SKM-1 (cell line): ENCODE measurements at regions not wholly inside any gene's neighbourhood (a gene's known extent, or its start where the extent isn't known, plus 50 kb on each side); places are given as distances from the start of the nearest gene placed in this dataset.
"Not testable (repeated sequence)": the region's sequence is repeated elsewhere in the genome, so short reads cannot be mapped to it uniquely, and the experiment has no call there.

Experiments used
- DNase-seq: peaks from one replicate; lab custom pipeline; 2025; ENCODE audit not compliant: unreplicated experiment; lab: John Stamatoyannopoulos, UW

GRCh38 chr9:22649384-22649783 lies 202.8 kb downstream of the DMRTA1 start:
- DNase-seq: no peak

DNA sequence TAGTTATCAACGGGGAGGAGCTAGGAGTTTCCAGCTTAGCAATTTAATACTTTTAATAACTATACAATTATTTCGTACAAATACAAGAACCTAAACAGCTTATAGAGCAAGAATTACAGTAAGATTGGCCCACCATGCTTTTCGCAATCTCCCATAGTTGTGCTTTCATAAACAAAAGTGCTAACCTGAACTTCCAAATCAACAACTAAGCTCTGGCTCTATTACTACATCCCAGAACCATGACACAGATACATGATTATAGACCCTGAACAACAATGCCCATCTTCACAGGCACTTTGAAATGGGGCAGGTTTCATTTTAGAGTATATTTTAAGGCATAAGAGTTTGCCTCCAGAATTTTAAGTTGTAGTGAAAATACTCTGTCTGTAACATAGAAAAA lies 203.5 kb downstream of the DMRTA1 start:
- DNase-seq: no peak

GRCh38 chr9:22650946-22651345 lies 204.3 kb downstream of the DMRTA1 start:
- DNase-seq: no peak

DNA sequence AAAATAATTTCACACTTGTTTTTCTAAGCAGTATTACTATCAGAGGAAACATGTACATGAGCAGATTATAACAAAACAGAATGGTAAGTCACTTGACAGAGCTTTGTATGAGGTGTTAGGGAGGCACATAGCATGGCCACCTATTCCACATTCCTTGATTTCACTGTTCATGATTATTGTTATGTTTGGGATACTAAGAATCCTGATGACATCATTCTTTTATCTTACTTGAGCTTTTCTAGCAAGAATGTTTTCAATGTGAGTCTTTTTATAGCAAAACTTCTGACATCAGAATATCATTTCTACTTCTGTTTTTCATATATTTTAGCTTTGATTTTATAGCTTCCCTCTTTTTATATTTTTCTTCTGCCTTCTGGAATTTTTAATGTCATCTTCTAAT lies 208.2 kb downstream of the DMRTA1 start:
- no peak for DNase-seq

DNA sequence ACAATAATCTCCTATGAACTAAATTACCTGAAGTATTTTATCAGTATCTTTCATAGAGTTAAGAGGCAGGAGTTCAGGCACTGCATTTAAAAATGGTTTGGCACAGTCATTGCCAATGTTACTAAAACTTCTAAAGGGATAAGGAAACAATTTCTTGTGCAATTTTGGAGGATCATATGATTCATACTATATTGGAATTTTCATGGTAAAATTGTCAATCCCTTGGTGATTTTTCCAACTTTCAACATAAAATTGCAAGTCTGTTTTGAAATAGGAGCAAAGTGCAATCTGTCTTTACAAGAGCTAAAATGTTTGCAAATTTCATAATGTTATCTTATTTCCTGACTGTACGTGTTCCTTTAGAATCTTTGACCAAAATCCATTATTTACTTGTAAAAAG lies 211.1 kb downstream of the DMRTA1 start:
- no peak for DNase-seq

DNA sequence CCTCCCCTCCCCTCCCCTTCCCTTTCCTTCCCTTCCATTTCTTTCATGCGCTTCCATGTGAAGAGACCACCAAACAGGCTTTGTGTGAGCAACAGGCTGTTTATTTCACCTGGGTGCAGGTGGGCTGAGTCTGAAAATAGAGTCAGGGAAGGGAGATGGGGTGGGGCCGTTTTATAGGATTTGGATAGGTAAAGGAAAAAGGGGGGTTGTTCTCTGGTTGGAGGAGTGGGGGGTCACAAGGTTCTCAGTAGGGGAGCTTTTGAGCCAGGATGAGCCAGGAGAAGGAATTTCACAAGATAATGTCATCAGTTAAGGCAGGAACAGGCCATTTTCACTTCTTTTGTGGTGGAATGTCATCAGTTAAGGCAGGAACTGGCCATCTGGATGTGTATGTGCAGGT lies 211.9 kb downstream of the DMRTA1 start:
- not testable (repeated sequence) for DNase-seq

DNA sequence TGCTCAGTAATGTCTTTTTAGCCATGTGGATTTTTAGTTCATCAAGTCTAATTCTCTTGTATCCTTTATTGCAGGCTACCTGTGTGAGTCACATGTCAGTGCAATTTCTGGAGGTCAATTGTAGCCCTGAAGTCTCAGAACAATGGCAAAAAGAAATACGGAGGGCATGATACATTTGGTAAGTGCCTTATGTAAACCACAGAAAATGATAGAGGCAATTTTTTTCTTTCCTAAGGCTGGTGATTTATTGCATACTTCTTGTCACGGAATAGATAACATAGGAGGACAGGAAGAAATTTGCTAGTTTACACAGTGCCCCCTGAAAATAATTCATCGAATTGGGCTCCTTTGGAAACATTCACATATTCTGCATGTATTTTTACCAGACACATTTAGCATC lies 235.9 kb downstream of the DMRTA1 start:
- no peak for DNase-seq

DNA sequence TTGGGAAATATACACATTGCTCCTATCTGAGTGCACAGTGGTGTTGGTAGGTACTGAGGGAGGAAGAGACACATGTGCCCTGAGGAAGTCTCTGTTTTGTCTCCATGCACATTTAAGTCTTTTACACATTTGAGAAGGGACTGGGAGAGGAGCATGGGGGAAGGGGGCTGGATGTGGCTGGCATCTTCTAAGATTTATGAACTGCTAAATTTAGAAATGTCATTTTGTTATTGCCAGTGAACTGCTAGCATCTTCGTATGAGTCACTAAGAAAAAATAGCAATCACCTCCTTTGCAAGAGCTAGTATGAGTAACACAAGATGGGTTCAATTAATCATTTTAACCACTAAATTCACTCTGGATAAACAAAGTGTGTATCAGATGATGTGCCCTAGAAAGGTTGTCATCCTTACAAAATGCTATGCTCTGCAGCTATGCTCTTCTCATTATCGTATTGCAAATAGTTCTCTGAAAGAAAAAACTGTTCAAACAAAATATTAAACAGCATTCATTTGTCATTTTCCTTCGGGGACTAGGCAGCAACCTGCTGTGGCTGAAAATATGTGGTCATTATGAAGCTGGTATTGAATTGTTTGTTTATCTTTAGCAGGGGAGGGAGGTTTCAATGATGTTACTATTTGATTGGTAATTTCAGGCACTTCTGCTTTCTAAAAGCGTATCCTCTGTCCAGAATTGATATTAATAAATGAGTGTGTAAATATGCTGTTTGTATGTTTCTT lies 236.5 kb downstream of the DMRTA1 start:
- no peak for DNase-seq

DNA sequence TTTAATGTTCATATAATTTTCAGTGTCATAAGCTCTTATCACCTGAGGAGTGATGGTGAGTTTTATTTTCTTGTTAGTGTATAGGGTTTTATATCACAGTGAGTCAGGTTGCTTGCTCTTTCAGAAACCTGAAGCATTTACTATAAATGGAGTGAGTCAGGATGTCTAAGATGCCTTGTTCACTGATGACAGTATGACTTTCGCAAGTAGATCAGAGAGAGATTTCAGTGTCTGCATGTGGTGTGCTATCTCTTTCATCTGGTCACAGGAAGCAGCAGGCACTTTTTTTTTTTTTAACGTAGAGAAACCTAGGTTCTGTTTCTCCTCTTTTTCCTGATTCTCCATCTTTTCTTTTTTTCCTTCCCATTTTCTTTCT lies 237.1 kb downstream of the DMRTA1 start:
- peak; percentile 14 for DNase-seq

DNA sequence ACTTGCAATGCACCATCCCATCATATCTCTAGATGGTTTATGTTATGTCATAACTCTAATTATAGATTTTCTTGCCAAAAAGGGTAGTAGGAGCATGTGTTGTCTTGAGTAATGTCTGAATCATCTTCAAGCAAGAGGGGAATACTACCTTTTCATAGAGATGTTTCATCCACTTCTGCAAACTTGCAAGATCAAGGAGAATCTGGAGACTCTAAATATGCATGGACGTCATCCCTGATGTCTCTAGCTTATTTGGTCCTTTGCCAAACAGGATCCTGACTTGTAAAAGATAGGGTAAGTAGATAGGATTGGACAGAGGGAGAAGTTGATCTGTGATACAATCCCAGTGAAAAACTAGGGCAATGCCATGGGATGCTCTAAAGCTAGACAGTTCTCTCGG lies 246.5 kb downstream of the DMRTA1 start:
- no peak for DNase-seq

- DNase-seq: no peak
Observed at GRCh38 chr9:22700171-22700570, 253.5 kb downstream of the DMRTA1 start.

GRCh38 chr9:22718653-22719052 lies 272.0 kb downstream of the DMRTA1 start:
- DNase-seq: no peak

DNA sequence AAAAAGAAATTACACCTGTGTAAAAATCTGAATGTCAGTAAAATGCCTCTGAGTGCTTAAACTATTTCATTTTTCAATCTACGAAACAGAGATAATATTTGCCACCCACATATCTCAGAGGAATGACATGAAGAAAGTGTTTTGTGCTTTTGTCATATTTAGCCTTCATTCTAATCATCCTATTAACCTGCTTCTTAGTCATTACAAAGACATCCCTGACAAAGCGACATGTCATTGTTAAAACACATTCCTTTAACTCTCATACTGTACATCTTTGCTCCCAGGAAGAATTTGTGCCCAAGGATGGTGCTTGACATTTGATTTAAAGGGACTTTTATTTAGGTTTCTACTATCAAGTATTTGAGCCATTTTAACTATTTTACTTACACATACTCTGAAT lies 275.9 kb downstream of the DMRTA1 start:
- no peak for DNase-seq

- no peak for DNase-seq
Observed at GRCh38 chr9:22731786-22732185, 285.2 kb downstream of the DMRTA1 start.

GRCh38 chr9:22739712-22740111 lies 293.1 kb downstream of the DMRTA1 start:
- no peak for DNase-seq

DNA sequence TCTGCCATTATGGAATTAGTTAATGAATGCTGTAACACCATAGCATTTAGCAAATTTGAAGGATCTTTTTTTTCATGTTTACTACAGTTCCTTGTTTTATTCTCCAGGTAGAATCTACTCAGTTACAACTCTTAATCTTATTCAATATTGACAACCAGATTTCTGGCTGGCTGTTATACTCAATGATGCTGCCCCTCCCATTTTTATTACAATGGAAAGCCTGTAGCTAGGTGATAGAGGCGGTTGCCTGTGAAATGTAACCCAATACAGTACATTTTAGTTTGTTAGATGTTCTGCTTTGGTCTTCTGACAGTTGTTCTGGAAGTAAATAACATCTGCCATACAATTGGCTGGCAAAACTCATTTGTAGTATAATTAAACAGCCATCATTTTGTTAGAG lies 294.2 kb downstream of the DMRTA1 start:
- no peak for DNase-seq

- no peak for DNase-seq
Observed at GRCh38 chr9:22742401-22742800, 295.8 kb downstream of the DMRTA1 start.

DNA sequence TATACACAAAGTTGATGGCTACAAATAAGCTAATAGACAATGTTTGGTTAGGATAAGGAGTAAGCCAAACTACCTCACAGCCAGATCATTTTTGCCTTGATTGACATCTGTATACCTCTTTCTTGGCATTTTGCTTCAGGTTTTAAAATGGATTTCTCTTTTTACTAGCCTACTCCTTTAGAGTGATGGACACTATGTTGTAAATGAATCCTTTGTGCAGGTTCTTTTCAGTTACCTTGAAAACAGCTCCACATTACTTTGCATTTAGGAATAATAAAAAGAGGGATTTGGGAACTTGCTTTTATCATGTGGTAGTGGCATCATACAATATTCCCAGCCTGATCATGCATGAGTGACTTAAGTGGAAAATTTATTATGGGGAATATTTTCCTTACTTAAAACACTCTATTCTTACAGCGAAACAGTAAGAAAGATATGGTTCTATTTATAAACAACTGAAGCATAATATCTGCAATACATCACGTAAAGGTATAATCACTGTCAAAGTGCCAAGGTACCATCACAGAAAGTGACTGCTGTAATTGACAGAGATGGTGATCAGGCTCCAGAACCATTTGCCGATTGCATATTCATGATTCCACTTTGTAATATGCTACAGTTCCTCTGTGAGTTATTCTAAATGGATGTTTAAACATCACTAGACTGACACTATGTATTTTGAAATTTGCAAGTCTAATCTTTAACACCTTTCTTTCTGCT lies 327.0 kb downstream of the DMRTA1 start:
- no peak for DNase-seq

GRCh38 chr9:22790329-22790728 lies 343.7 kb downstream of the DMRTA1 start:
- DNase-seq: no peak

- DNase-seq: no peak
Observed at GRCh38 chr9:22808876-22809275, 362.3 kb downstream of the DMRTA1 start.

- no peak for DNase-seq
Observed at GRCh38 chr9:22809371-22809770, 362.7 kb downstream of the DMRTA1 start.

DNA sequence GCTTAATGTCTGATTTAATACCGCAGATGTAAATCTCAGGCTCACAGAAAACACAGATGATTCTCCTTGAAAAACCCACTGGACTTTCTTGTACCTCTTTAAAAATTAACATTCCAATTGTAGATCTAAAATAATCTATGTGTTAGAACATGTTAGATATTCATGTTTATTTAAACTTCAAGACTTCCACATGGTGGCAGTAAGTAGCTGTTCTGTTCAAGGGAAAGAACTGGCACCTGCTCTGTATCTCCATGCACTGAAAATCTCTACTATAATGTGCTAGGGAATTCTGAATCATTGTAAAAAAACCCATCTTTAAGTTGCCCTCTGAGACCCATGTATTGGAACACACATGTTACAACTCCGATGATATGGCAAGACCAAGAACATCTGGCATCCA lies 366.9 kb downstream of the DMRTA1 start:
- no peak for DNase-seq

DNA sequence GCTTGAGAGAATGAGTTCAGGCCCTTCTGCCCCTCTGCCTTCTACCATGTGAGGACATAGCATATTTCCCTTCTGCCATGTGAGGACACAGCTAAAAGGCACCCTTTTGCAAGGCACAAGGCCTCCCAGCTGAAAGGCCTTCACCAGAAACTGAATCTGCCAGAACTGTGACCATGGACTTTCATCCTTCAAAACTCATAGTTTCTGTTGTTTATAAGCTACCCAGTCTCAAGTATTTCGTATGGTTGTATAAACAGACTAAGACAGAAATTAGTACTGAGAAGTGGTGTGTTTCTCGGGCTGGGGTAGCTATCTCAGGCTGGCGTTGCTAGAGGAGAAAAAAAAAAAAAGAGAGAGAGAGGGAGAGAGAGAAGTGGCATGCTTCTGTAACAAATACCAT lies 368.6 kb downstream of the DMRTA1 start:
- DNase-seq: no peak
